H1 (cell line): ENCODE measurements at regions not wholly inside any gene's neighbourhood (a gene's known extent, or its start where the extent isn't known, plus 50 kb on each side); places are given as distances from the start of the nearest gene placed in this dataset.

Source experiments
- CTCF ChIA-PET: fragments of 300-600 bp; sonication (Branson Sonifier 250); formaldehyde crosslinking; loops from one replicate; lab custom pipeline; 2021; ENCODE audit not compliant: partially characterized antibody; lab: Charles Lee
- POLR2A ChIA-PET: fragments of 300-600 bp; sonication (Branson Sonifier 250); formaldehyde crosslinking; loops from one replicate; lab custom pipeline; 2021; ENCODE audit warnings: inconsistent platforms; ENCODE audit not compliant: partially characterized antibody; lab: Charles Lee
- DNase-seq, 2 experiments: peaks; one replicate each; pipeline versions ENCODE4 v3.0.0 to v3.0.0-alpha.2; 2010 to 2022; ENCODE audit warnings: low spot score in 2 of 2, low read depth in 1 of 2, mixed read lengths in 1 of 2
- FAIRE-seq: peaks from 2 replicates; lab custom pipeline; 2011; peaks lifted over from hg19 to GRCh38; lab: Jason Lieb, UNC
- H2AFZ ChIP-seq: 2 replicates; pipeline ENCODE4 v1.8.1; 2012; ENCODE audit warnings: low read length, inconsistent platforms
- H2AK5ac ChIP-seq: 2 replicates; pipeline ENCODE4 v1.6.1; 2013; ENCODE audit warnings: low read depth, low read length
- H2BK120ac ChIP-seq: replicated peaks from 2 replicates; pipeline ENCODE3; 2013; ENCODE audit warnings: low read depth, low read length, inconsistent platforms
- H2BK12ac ChIP-seq: 2 replicates; pipeline ENCODE4 v1.6.1; 2013; ENCODE audit warnings: low read depth, low read length
- H2BK15ac ChIP-seq: 2 replicates; pipeline ENCODE4 v1.6.1; 2013; ENCODE audit warnings: low read length
- H2BK20ac ChIP-seq: 2 replicates; pipeline ENCODE4 v1.6.1; 2013; ENCODE audit warnings: low read length
- H2BK5ac ChIP-seq: 2 replicates; pipeline ENCODE4 v1.6.1; 2013; ENCODE audit warnings: low read depth, low read length
- H3K14ac ChIP-seq: 2 replicates; pipeline ENCODE4 v1.6.1; 2013; ENCODE audit warnings: inconsistent platforms; ENCODE audit not compliant: insufficient read length
- H3K18ac ChIP-seq: 2 replicates; pipeline ENCODE4 v1.6.1; 2013; ENCODE audit warnings: low read length; ENCODE audit errors: extremely low read depth
- H3K23ac ChIP-seq: 2 replicates; pipeline ENCODE4 v1.6.1; 2013; ENCODE audit warnings: inconsistent platforms; ENCODE audit not compliant: insufficient read length
- H3K23me2 ChIP-seq: 2 replicates; pipeline ENCODE4 v1.6.1; 2013; ENCODE audit warnings: low read depth, low read length
- H3K27ac ChIP-seq: 2 replicates; pipeline ENCODE4 v1.6.1; 2011; ENCODE audit warnings: low read depth, low read length, inconsistent platforms
- H3K27me3 ChIP-seq, 4 experiments: replicated peaks in 1 of 4; 1 replicate in 1 of 4; 2 replicates in 3 of 4; pipeline versions ENCODE4 v1.6.1 to v1.8.1; 2011 to 2013; ENCODE audit warnings: low read length in 3 of 4, mild to moderate bottlenecking in 3 of 4, inconsistent platforms in 2 of 4, mixed read lengths in 2 of 4, moderate library complexity in 1 of 4; ENCODE audit not compliant: control insufficient read depth in 3 of 4, insufficient read depth in 3 of 4; ENCODE audit errors: extremely low read depth in 1 of 4
- H3K36me3 ChIP-seq, 4 experiments: 2 replicates each; pipeline versions ENCODE4 v1.6.1 to v1.8.1; 2011 to 2013; ENCODE audit warnings: mild to moderate bottlenecking in 4 of 4, low read length in 3 of 4, moderate library complexity in 2 of 4, control low read depth in 1 of 4, inconsistent platforms in 1 of 4; ENCODE audit not compliant: insufficient read depth in 4 of 4, control insufficient read depth in 2 of 4
- H3K4ac ChIP-seq: replicated peaks from 2 replicates; pipeline ENCODE3; 2013; ENCODE audit warnings: low read length, low read depth, mixed read lengths, inconsistent platforms; ENCODE audit not compliant: insufficient read length
- H3K4me1 ChIP-seq, 4 experiments: replicated peaks in 1 of 4; 1 replicate in 1 of 4; 2 replicates in 3 of 4; pipeline versions ENCODE4 v1.6.1 to v1.8.1; 2011 to 2013; ENCODE audit warnings: low read length in 3 of 4, inconsistent platforms in 2 of 4, mixed read lengths in 1 of 4; ENCODE audit not compliant: insufficient read depth in 4 of 4, control insufficient read depth in 3 of 4
- H3K4me2 ChIP-seq, 2 experiments: 2 replicates each; pipeline versions ENCODE4 v1.6.1 to v1.8.1; 2011 to 2013; ENCODE audit warnings: low read depth in 2 of 2, low read length in 2 of 2, control low read depth in 1 of 2, inconsistent platforms in 1 of 2, mild to moderate bottlenecking in 1 of 2; ENCODE audit not compliant: insufficient read depth in 1 of 2
- H3K4me3 ChIP-seq, 4 experiments: fragments of 200-600, 300-600 bp in 1 of 4; sonication (generic), shearing (Covaris generic), sonication (Bioruptor Twin) in 1 of 4; 2 replicates each; pipeline versions ENCODE4 v1.5.1 to v1.8.1; 2011 to 2016; ENCODE audit warnings: low read length in 4 of 4, low read depth in 3 of 4, control low read depth in 2 of 4, inconsistent platforms in 2 of 4, mild to moderate bottlenecking in 2 of 4, mixed read lengths in 1 of 4, moderate library complexity in 1 of 4; ENCODE audit not compliant: insufficient read depth in 2 of 4; ENCODE audit errors: extremely low read depth in 1 of 4
- H3K56ac ChIP-seq: replicated peaks from 2 replicates; pipeline ENCODE3; 2013; ENCODE audit warnings: low read depth, mild to moderate bottlenecking, mixed read lengths, low read length, inconsistent platforms; ENCODE audit not compliant: insufficient read length
- H3K79me1 ChIP-seq: 2 replicates; pipeline ENCODE4 v1.6.1; 2013; ENCODE audit warnings: low read depth, low read length, control low read depth
- H3K79me2 ChIP-seq, 2 experiments: 2 replicates each; pipeline versions ENCODE4 v1.6.1 to v1.8.1; 2012 to 2013; ENCODE audit warnings: low read length in 2 of 2, mild to moderate bottlenecking in 2 of 2, inconsistent platforms in 1 of 2; ENCODE audit not compliant: insufficient read depth in 2 of 2, control insufficient read depth in 1 of 2
- H3K9ac ChIP-seq, 4 experiments: replicated peaks in 1 of 4; 1 replicate in 1 of 4; 2 replicates in 3 of 4; pipeline versions ENCODE4 v1.6.1 to v1.8.1; 2011 to 2013; ENCODE audit warnings: low read depth in 3 of 4, low read length in 3 of 4, control low read depth in 2 of 4, mild to moderate bottlenecking in 2 of 4, moderate library complexity in 2 of 4, inconsistent platforms in 1 of 4; ENCODE audit errors: extremely low read depth in 1 of 4
- H3K9me3 ChIP-seq, 2 experiments: 2 replicates each; pipeline versions ENCODE4 v1.6.1 to v1.8.1; 2012 to 2013; ENCODE audit warnings: mild to moderate bottlenecking in 2 of 2, moderate library complexity in 2 of 2, control low read depth in 1 of 2, inconsistent platforms in 1 of 2, low read depth in 1 of 2, low read length in 1 of 2, mixed read lengths in 1 of 2; ENCODE audit not compliant: insufficient read depth in 2 of 2
- H4K20me1 ChIP-seq, 2 experiments: replicated peaks in 1 of 2; 2 replicates each; pipeline versions ENCODE3 to v1.8.1; 2011 to 2013; ENCODE audit warnings: inconsistent platforms in 2 of 2, low read length in 2 of 2, mild to moderate bottlenecking in 1 of 2; ENCODE audit not compliant: insufficient read depth in 2 of 2, control insufficient read depth in 1 of 2
- H4K5ac ChIP-seq: 2 replicates; pipeline ENCODE4 v1.6.1; 2013; ENCODE audit warnings: low read length, low read depth, mixed read lengths, inconsistent platforms; ENCODE audit not compliant: insufficient read length
- H4K8ac ChIP-seq: 2 replicates; pipeline ENCODE4 v1.8.0; 2013; ENCODE audit warnings: mild to moderate bottlenecking, moderate library complexity, low read length, inconsistent platforms; ENCODE audit not compliant: insufficient read depth; ENCODE audit errors: extremely low read depth
- H4K91ac ChIP-seq: replicated peaks from 2 replicates; pipeline ENCODE3; 2013; ENCODE audit warnings: low read length, mixed read lengths, inconsistent platforms; ENCODE audit not compliant: insufficient read length
- ASH2L ChIP-seq: fragments of 200-600, 300-600 bp; sonication (generic); IDR thresholded peaks from one replicate; pipeline ENCODE4 v1.7.1; 2017; ENCODE audit warnings: low read length
- BRCA1 ChIP-seq: IDR thresholded peaks from 2 replicates; pipeline ENCODE4 v1.6.1; 2012; ENCODE audit warnings: low read depth, low read length, improper control_type of control experiment
- CBX5 ChIP-seq: fragments of 300-800, 300-1000 bp; sonication (generic); IDR thresholded peaks from 2 replicates; pipeline ENCODE4 v1.7.1; 2016; ENCODE audit warnings: antibody characterized with exemption, low read length, low read depth
- CTBP2 ChIP-seq: IDR thresholded peaks from 2 replicates; pipeline ENCODE4 v1.7.0; 2011; ENCODE audit warnings: borderline replicate concordance, mild to moderate bottlenecking, moderate library complexity, mixed read lengths, low read length; ENCODE audit not compliant: insufficient read depth, insufficient read length
- E2F6 ChIP-seq: IDR thresholded peaks from 2 replicates; pipeline ENCODE4 v1.6.1; 2012; ENCODE audit warnings: inconsistent platforms
- NRF1 ChIP-seq: IDR thresholded peaks from 2 replicates; pipeline ENCODE4 v1.6.1; 2011; ENCODE audit warnings: mild to moderate bottlenecking, low read depth, low read length, improper control_type of control experiment
- RFX5 ChIP-seq: IDR thresholded peaks from 2 replicates; pipeline ENCODE4 v1.6.1; 2011; ENCODE audit warnings: low read depth, low read length, improper control_type of control experiment, borderline replicate concordance
- SIN3A ChIP-seq, 2 experiments: IDR thresholded peaks in 1 of 2; conservative IDR thresholded peaks in 1 of 2; 2 replicates each; pipeline ENCODE4 v1.6.1; 2011 to 2012; ENCODE audit warnings: low read length in 2 of 2, improper control_type of control experiment in 1 of 2, low read depth in 1 of 2, mild to moderate bottlenecking in 1 of 2
- TBP ChIP-seq: IDR thresholded peaks from 2 replicates; pipeline ENCODE4 v1.6.1; 2011; ENCODE audit warnings: low read depth, low read length, improper control_type of control experiment
- YY1 ChIP-seq: IDR thresholded peaks from 2 replicates; pipeline ENCODE4 v1.6.1; 2011; ENCODE audit warnings: low read depth, mild to moderate bottlenecking, low read length
- ZNF274 ChIP-seq: IDR thresholded peaks from 2 replicates; pipeline ENCODE4 v1.7.0; 2012; ENCODE audit warnings: low read length, borderline replicate concordance; ENCODE audit errors: extremely low read depth
- WGBS, 2 experiments: shearing (Covaris generic) in 1 of 2; methylation state at CpG; one replicate each; pipeline versions ENCODE4 v1.1.6 to v1.1.7; 2013 to 2015; ENCODE audit warnings: low lambda C conversion rate in 2 of 2, mixed read lengths in 2 of 2, inconsistent platforms in 1 of 2, low coverage in 1 of 2, missing lambda C conversion rate in 1 of 2; ENCODE audit not compliant: insufficient replicate concordance in 2 of 2, insufficient coverage in 1 of 2, insufficient read length in 1 of 2; ENCODE audit errors: extremely low coverage in 1 of 2, missing lambda C conversion rate in 1 of 2; 5-methylcytosine and 5-hydroxymethylcytosine counted together
- TF ChIP-seq, protein P1 (sequence below): IDR thresholded peaks from 2 replicates; pipeline ENCODE4 v1.6.1; 2012; ENCODE audit warnings: low read length, inconsistent platforms

DNA sequence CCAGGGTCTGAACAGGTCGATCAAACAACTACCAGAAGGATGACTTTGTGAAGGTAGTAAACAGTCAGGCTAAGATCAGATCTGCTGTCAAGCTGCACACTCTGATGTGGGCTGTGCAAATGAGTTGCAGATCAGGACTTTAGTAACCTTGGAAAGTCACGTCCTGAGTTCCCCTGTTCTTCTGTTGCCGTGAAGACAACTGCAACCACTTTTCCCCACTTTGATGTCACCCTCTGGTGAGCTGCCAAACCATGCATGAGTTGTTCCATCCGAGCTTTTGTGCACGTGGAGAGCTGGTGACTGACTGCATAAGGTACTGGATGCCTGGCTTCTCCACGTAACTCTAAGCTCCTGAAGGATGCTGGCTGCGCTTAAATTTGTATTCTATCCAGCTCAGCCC is 111.0 kb downstream of the CD83 start:
- no peak overlapping the region for H4K5ac ChIP-seq
- H2BK12ac ChIP-seq = no peak overlapping the region
- no peak overlapping the region for H3K23ac ChIP-seq
- H3K9ac ChIP-seq = no peak overlapping the region
- no peak overlapping the region for H2BK5ac ChIP-seq
- H3K4me1 ChIP-seq = no peaks in the 10 kb centered on the region
- no peak overlapping the region for H3K4ac ChIP-seq
- H3K9me3 ChIP-seq = peaks cover 5 to 6% of the 10 kb centered on the region in 2 experiments; a peak in 3 of 4 replicates
- H2BK120ac ChIP-seq = no peak overlapping the region
- H3K23me2 ChIP-seq = no peaks in the 10 kb centered on the region
- H3K79me2 ChIP-seq = no peaks in the 10 kb centered on the region
- no peaks in the 10 kb centered on the region for H3K27me3 ChIP-seq
- no peak for FAIRE-seq
- no peaks in the 10 kb centered on the region for H3K79me1 ChIP-seq
- no peak overlapping the region for H3K27ac ChIP-seq
- no peak overlapping the region for H4K91ac ChIP-seq
- no peak overlapping the region for H2AFZ ChIP-seq
- no peak overlapping the region for H2AK5ac ChIP-seq
- 96% methylated on average over 7 of the region's 7 CpGs; no CpG with 5 or more reads in 1 of the 2 experiments for WGBS, 2 experiments
- H2BK20ac ChIP-seq = no peak overlapping the region
- H3K4me3 ChIP-seq = no peak overlapping the region
- ChIA-PET CTCF (interaction anchor here (1.1 to 1.4 kb wide), 3 partner anchors 10 to 106 kb away, joined by 3 to 5 read pairs (median 3); no protein-coding TSS in a partner anchor), POLR2A (interaction anchor here (0.6 to 0.9 kb wide), 2 partner anchors 9 to 10 kb away, joined by 3 read pairs; no protein-coding TSS in a partner anchor)
- H3K56ac ChIP-seq = no peak overlapping the region
- H2BK15ac ChIP-seq = no peak overlapping the region
- no peak overlapping the region for H4K8ac ChIP-seq
- H3K36me3 ChIP-seq = no peaks in the 10 kb centered on the region
- H3K4me2 ChIP-seq = no peak overlapping the region
- no peak for DNase-seq
- no peak overlapping the region for H3K14ac ChIP-seq
- no peak overlapping the region for H3K18ac ChIP-seq
- no peaks in the 10 kb centered on the region for H4K20me1 ChIP-seq
- TF ChIP-seq NRF1 = no peak
- TF ChIP-seq RFX5 = no peak
- TF ChIP-seq ZNF274 = no peak
- TF ChIP-seq YY1 = no peak
- no peak for TF ChIP-seq BRCA1
- TF ChIP-seq, protein P1, sequence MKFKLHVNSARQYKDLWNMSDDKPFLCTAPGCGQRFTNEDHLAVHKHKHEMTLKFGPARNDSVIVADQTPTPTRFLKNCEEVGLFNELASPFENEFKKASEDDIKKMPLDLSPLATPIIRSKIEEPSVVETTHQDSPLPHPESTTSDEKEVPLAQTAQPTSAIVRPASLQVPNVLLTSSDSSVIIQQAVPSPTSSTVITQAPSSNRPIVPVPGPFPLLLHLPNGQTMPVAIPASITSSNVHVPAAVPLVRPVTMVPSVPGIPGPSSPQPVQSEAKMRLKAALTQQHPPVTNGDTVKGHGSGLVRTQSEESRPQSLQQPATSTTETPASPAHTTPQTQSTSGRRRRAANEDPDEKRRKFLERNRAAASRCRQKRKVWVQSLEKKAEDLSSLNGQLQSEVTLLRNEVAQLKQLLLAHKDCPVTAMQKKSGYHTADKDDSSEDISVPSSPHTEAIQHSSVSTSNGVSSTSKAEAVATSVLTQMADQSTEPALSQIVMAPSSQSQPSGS = no peak
- TF ChIP-seq TBP = no peak
- TF ChIP-seq ASH2L = no peak
- no peak for TF ChIP-seq CBX5
- TF ChIP-seq SIN3A (conservative IDR thresholded peaks at IDR 0.05 in 1 of 2, IDR thresholded peaks at IDR 0.05 in 1 of 2; ENCODE audit: low read depth in 1 of 2, low read length in 2 of 2) = no peak
- no peak for TF ChIP-seq CTBP2
- TF ChIP-seq E2F6 = no peak
